HK-2 (cell line): ENCODE measurements at regions not wholly inside any gene's neighbourhood (a gene's known extent, or its start where the extent isn't known, plus 50 kb on each side); places are given as distances from the start of the nearest gene placed in this dataset.

ENCODE experiments used
- DNase-seq: peaks from one replicate; pipeline ENCODE4 v3.0.0-alpha.2; 2018; ENCODE audit not compliant: unreplicated experiment

DNA sequence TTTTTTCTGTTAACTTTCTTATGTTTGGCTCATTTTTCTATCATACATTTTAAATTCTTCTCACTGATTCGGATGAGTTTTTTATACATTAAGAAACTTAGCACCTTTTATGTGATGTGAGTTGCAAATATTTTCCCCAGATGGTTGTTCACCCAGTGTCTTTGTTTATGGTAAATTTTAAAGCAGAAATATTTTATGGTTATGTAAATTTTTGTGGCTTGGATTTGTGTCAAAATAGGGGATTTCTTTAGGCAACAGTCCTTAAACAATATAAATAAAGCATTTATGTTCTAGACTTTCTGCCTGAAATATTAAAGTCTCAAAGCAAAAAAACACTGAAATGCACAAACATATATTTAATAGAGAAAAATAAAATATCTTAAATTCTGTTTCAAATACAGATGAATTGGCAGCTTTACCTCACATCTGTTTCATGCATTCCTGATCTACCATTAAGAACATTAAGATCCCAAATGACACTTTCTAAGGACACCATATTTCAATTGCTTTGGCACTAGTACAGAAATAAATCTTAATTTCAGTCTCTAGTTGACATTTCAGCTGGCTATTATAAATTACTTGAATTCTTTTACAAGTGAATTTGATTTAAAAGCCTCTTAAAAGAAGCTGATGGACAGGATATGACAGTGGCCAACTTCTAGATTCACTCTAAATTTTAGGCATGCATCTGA lies 646.6 kb downstream of the HACE1 start:
- DNase-seq: no peak

DNA sequence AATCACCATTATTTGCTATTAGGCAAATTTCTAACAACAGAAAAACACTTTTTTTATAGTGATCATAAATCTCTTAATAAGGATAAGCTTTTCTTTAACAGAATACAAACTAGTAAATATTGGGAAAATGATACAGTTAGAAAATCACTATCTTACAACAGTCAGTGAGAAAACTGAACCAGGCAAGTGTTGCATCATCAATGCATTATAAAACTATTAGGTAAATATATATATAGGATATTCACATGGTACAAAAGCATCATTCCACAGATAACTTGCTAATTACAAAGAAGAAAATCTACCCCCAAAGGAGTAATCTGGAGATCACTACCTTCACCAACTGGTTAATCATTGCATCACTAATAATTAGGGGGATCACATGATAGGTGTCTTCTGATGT lies 652.1 kb downstream of the HACE1 start:
- DNase-seq: no peak

DNA sequence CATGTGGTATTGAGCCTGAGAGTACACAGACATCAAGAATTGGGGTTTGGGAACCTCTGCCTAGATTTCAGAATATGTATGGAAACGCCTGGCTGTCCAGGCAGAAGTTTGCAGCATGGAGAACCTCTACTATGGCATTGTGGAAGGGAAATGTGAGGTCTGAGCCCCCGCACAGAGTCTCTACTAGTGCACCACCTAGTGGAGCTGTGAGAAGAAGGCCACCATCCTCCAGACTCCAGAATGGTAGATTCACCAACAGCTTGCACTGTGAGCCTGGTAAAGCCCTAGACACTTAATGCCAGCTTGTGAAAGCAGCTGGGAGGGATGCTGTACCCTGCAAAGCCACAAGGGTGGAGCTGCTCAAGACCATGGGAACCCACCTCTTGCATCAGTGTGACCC lies 658.2 kb downstream of the HACE1 start:
- DNase-seq: no peak

DNA sequence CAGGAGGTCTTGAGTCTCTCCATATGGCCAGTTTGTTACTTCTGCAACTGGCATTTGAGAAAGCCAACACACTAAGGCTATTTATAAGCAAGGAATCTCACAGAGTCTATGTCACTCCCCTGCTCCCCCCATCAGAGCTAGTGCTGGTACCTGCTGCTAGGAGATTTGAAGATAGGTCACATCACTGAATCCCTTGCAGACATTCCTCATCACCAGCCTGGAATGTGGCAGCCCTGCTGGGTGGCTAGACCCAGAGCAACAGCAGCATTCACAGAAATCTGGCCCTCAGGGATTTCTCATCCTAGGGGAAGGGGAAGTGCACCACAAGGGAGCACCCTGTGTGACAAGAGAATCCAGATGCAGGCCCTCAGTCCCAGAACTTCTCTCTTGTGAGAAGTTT lies 672.1 kb downstream of the HACE1 start:
- DNase-seq: no peak

DNA sequence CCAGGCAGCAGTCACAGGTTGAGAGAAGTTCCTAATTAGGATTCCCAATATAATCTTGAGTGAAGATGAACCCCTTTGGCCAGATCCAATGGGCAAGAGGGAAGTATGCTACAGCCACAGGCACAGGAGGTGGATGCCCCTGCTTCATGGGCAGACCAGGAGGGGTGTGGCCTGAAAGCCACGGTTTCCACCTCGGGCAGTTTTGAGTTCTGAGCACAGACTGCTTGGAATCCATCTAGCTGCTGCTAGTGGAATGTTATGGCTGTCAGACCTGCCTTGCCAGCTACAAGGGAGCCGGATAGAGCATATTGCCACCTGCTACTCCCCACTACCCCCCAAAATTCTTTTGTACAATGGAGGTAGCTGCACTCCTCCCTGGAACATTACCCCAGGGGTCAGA lies 672.9 kb downstream of the HACE1 start:
- DNase-seq: no peak

GRCh38 chr6:104183816-104184435 lies 675.8 kb downstream of the HACE1 start:
- no peak for DNase-seq

DNA sequence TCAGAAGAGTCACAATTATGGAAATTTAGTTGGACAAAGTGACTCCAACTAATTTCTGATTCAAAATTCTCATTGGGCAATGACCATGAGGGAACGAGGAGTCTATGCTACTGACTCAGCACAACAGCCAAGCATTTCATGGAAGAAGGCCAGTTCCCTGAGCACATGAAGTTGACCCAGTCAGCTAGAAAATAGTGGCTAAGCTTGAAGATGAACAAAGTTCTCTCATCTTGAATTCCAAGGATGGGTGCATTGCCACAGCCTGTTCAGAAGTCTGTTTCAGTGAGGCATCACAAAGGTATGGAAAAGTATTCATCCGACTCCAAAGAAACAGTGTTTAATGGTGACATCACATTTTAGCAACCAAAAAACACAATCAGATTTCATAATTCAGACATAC lies 676.9 kb downstream of the HACE1 start:
- DNase-seq: no peak

GRCh38 chr6:104173668-104174067 lies 686.1 kb downstream of the HACE1 start:
- no peak for DNase-seq

DNA sequence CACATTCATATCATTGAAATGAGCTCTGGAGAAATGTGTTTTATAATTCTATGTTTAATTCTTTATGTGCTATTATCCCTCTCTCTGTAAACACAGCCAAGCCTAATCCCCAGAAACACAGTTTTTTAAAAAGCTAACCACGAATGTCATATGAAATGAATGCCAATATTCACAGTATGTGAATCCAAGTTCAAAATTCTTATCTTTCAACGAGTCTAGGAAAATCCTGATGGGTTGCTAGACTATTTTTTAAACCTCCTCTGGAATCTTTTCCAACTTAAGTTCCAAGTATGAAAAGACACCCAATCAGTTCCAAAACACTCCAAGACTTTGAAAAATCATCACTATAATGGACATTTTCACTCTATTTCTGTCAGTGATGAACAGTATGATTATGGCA lies 689.3 kb downstream of the HACE1 start:
- no peak for DNase-seq

DNA sequence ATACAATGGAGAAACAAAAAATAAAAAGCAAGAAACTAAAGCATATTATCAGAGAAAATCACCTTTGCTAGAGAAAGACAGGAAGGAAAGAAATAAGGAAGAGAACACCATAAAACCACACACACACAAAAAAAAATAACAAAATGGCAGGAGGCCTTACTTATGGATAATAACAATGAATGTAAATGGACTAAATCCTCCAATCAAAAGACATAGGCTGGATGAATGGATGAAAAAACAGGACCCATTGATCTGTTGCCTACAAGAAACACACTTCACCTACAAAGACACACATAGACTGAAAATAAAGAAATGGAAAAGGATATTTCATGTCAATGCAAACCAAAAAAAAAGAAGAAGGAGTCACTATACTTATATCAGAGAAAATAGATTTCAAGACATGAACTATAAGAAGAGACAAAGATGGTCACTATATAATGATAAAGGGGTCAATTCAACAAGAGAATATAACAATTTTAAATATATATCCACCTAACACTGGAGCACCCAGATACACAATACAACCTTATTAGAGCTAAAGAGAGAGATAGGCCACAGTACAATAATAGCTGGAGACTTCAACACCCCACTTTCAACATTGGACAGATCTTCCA lies 693.6 kb downstream of the HACE1 start:
- DNase-seq: no peak

DNA sequence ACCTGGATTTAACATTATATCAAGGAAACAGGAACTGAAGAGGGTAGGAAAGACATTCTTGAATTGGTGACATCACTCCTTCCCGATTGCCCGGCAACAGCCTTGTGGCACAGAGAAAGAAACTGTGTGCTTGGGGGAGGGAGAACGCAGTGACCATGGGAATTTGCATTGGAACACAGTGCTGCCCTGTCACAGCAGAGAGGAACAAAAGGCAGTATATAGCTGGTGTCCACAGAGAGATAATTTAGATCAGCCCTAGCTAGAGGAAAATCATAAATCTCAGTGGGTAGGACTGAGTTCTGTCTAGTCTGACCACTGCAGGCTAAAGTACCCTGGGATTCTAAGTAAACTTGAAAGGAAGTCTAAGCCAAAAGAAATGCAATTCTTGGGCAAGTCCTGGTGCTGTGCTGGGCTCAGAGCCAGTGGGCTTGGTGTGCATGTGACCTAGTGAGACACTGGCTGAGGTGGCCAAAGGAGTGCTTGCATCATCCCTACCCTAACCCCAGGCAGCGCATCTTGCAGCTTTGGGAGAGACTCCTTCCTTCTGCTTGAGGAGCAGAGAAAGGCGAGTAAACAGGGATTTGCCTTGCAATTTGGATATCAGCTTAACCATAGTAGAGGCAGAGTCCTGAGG lies 697.6 kb downstream of the HACE1 start:
- DNase-seq: peak; percentile 13

GRCh38 chr6:104159045-104159618 lies 700.6 kb downstream of the HACE1 start:
- no peak for DNase-seq

DNA sequence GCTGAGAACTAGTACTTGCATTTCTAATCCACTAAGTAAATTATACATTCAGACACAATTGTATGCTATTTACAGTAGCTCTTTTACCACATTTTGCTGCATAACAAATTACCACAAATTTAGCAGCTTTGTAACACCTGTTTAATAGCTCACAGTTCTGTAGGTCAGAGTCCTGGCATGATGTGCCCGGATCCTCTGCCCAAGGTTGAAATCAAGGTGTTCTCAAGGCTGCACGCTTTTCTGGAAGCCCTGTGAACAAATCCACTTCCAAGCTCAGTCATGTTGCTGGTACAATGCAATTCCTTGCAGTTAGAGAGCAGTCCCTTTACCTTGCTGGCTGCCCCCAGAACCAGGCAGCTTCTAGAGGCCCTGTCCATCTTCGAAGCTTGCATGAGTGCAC lies 716.0 kb downstream of the HACE1 start:
- no peak for DNase-seq

DNA sequence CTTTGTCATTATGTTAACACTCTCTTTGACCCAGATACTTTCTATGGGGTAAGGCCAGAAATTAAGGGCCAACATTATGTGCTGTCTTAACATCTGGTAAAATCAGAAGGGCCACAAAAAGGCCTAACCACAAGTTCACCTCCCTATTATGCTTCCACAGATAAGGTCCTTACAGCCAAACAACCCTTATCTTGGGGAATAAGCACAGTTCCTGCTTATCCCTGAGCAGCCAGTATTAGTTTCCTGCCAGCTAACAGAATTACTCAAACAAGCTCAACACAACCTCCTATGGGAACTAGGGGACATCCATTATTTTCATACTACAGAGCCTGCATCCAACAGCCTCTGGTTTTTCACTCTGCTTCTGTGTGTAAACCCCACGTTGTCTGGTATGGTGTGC lies 724.8 kb downstream of the HACE1 start:
- no peak for DNase-seq

- DNase-seq: no peak
Observed at GRCh38 chr6:104130343-104130742, 729.4 kb downstream of the HACE1 start.

DNA sequence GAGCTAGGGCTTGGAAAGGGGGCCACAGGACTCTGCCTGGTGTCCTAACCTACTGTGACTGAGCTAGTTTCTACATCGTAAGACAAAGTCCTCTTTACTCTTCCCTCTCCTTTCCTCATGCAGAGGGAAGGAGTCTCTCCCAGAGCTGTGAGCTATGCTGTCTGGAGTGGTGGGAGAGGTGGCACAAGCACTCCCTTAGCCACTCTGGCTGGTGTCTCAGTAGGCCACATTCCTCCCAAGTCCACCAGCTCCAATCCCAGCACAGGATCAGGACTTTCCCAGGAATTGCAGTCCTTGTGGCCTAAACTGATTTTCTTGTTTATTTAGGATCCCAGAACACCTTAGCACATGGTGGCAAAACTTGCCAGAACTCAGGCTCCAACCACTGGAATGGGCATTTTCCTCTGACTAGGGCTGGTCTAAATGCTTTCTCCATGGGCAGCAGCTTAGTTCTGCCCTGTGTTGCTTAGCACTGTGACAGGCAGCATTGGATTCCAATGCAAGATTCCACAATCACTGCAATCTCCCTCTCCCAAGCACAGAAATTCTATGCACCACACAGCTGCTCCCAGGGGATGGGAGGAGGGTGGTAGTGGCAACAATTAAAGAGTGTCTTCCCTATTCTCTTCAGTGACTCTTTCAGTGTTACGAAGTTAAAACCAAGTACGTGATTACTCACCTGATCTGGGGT lies 733.3 kb downstream of the HACE1 start:
- DNase-seq: no peak

DNA sequence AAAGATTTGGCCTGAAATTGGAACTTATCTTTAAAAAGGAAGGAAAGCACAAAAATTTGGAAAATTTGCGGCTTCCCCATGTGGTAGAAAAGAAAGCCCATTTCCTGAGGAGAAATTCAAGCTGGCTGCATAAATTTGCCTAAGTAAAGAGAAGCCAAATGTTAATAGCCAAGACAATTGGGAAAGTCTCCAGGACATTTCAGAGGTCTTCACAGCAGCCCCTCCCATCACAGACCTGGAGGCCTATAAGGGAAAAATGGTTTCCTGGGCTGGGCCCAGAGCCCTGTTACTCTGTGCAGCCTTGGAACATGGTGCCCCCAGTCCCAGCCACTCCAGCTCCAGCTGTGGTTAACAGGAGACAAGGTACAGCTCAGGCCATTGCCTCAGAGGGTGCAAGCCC lies 736.5 kb downstream of the HACE1 start:
- no peak for DNase-seq

GRCh38 chr6:104118274-104118673 lies 741.4 kb downstream of the HACE1 start:
- DNase-seq: peak; percentile 34

DNA sequence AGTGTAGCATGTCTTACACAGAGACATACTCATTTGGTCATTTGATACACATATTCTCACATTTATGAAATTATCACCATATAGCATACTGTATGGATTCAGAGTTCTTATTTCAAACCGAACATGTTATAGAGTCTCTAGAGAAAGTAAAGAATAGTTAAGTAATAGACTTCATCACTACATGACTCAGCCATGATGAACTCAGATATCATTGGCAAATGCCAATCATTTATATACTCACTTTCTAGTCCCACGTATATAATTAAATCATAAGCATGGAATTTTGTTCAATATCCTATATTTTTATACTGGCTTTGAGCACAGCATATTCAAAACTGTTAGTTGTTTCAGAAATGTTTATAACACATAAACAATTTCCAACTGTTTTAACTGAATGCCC lies 749.9 kb downstream of the HACE1 start:
- no peak for DNase-seq

GRCh38 chr6:104108634-104109033 lies 751.1 kb downstream of the HACE1 start:
- no peak for DNase-seq

GRCh38 chr6:104095661-104096416 lies 763.9 kb downstream of the HACE1 start:
- DNase-seq: no peak
